ENCODE measurements at regions not wholly inside any gene's neighbourhood (a gene's known extent, or its start where the extent isn't known, plus 50 kb on each side); places are given as distances from the start of the nearest gene placed in this dataset.

DNA sequence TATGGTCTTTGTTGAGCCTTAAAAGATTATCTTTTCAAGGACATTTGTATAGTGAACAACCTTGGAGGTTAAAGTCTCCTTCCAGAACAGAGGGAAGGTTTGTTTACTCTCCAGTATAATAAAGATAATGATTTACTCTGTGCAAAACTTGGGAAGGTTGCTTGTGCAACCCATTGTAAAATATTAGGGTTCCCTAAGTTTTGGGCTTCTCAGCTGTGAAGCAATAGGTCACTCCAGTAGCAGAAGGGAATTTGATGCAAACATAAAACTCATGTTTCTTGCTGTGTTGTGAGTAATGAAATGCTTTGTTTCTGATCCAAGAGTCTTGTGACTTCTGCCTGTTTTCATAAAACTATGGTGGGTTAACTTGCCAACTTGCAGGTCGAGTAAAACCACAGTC is 177.5 kb downstream of the SUCNR1 start:
- H3K4me1 ChIP-seq (ENCODE audit: control insufficient read depth in 2 of 2, insufficient read depth in 2 of 2, low read length in 2 of 2): peaks cover 0 to 8% of the 10 kb centered on the region in 2 donors
- H3K9me3 ChIP-seq (ENCODE audit: control insufficient read depth in 2 of 2, low read length in 2 of 2): no peaks in the 10 kb centered on the region
- no peaks in the 10 kb centered on the region for H3K36me3 ChIP-seq (ENCODE audit: control insufficient read depth in 2 of 2, insufficient read depth in 2 of 2, low read length in 2 of 2)
- H3K4me3 ChIP-seq (ENCODE audit: low read length in 2 of 2): no peak overlapping the region
- no peaks in the 10 kb centered on the region for H3K27me3 ChIP-seq (ENCODE audit: control insufficient read depth in 2 of 2, insufficient read depth in 2 of 2, low read length in 2 of 2)
- no peak overlapping the region for H3K27ac ChIP-seq (ENCODE audit: low read depth in 2 of 2, low read length in 2 of 2)
- H3K9ac ChIP-seq (ENCODE audit: low read depth in 1 of 2, low read length in 2 of 2): no peak overlapping the region

DNA sequence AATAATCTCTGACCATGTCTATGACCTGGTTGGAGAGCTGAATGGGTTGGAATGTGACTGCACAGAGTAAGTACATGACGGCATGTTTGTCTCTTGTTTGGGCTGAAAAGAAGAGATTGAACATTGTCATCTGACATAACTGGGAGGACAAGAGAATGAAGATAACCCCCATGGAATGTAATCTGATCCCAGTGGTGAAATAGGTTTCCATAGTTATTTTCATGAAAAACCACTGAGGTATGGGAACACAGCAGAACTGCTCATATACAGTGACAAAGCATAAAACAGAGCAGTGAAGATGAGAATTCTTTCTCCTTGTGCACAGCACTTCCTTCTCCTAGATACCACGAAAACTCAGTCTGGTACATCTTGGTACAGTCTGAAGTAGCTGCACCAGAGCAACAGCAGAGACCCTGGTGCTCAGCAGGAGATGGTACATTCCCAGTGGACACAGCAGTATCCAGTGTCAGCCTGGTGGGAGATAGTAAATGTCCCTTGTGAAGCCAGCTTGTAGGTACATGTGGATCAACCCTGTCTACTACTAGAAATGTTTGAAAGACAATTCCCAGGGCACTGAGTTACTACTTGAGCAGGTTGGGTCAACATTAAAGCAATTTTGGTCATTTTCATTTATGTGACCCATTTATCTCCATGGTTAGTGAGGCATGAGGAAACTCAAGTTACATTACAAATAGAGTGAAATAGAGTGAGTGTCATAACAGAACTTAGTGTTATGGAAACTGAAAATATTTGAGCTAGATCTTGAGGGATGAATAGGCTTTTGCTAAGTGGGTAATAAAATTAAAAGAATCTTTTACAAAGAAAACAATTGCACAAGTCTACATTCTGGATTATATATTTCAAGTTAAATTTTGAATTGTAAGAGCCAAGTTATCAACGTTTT is 178.3 kb downstream of the SUCNR1 start:
- Histone ChIP-seq H3K27ac (ENCODE audit: low read depth in 2 of 2, low read length in 2 of 2) (peak overlapping the region in 1 of 2 donors; percentile 23), H3K36me3 (ENCODE audit: control insufficient read depth in 2 of 2, insufficient read depth in 2 of 2, low read length in 2 of 2) (no peaks in the 10 kb centered on the region)

GRCh38 chr3:152053866-152054265 is 180.4 kb downstream of the SUCNR1 start:
- Histone ChIP-seq H3K4me1 (ENCODE audit: control insufficient read depth in 2 of 2, insufficient read depth in 2 of 2, low read length in 2 of 2) (peaks cover 0 to 8% of the 10 kb centered on the region in 2 donors), H3K27ac (ENCODE audit: low read depth in 2 of 2, low read length in 2 of 2) (no peak overlapping the region), H3K9me3 (ENCODE audit: control insufficient read depth in 2 of 2, low read length in 2 of 2) (no peaks in the 10 kb centered on the region), H3K4me3 (ENCODE audit: low read length in 2 of 2) (no peak overlapping the region), H3K9ac (ENCODE audit: low read depth in 1 of 2, low read length in 2 of 2) (no peak overlapping the region), H3K27me3 (ENCODE audit: control insufficient read depth in 2 of 2, insufficient read depth in 2 of 2, low read length in 2 of 2) (no peaks in the 10 kb centered on the region), H3K36me3 (ENCODE audit: control insufficient read depth in 2 of 2, insufficient read depth in 2 of 2, low read length in 2 of 2) (no peaks in the 10 kb centered on the region)

More for the DNA sequence above, 178.3 kb downstream of the SUCNR1 start:
- Histone ChIP-seq H3K4me3 (ENCODE audit: low read length in 2 of 2) (no peak overlapping the region), H3K4me1 (ENCODE audit: control insufficient read depth in 2 of 2, insufficient read depth in 2 of 2, low read length in 2 of 2) (peaks cover 0 to 8% of the 10 kb centered on the region in 2 donors), H3K9me3 (ENCODE audit: control insufficient read depth in 2 of 2, low read length in 2 of 2) (no peaks in the 10 kb centered on the region), H3K27me3 (ENCODE audit: control insufficient read depth in 2 of 2, insufficient read depth in 2 of 2, low read length in 2 of 2) (no peaks in the 10 kb centered on the region), H3K9ac (ENCODE audit: low read depth in 1 of 2, low read length in 2 of 2) (no peak overlapping the region)

- no peak overlapping the region for H3K9ac ChIP-seq (ENCODE audit: low read depth in 1 of 2, low read length in 2 of 2)
- no peak overlapping the region for H3K4me3 ChIP-seq (ENCODE audit: low read length in 2 of 2)
- H3K4me1 ChIP-seq (ENCODE audit: control insufficient read depth in 2 of 2, insufficient read depth in 2 of 2, low read length in 2 of 2): peaks cover 0 to 8% of the 10 kb centered on the region in 2 donors
- no peaks in the 10 kb centered on the region for H3K9me3 ChIP-seq (ENCODE audit: control insufficient read depth in 2 of 2, low read length in 2 of 2)
- H3K27ac ChIP-seq (ENCODE audit: low read depth in 2 of 2, low read length in 2 of 2): no peak overlapping the region
- no peaks in the 10 kb centered on the region for H3K27me3 ChIP-seq (ENCODE audit: control insufficient read depth in 2 of 2, insufficient read depth in 2 of 2, low read length in 2 of 2)
- H3K36me3 ChIP-seq (ENCODE audit: control insufficient read depth in 2 of 2, insufficient read depth in 2 of 2, low read length in 2 of 2): no peaks in the 10 kb centered on the region
Observed at GRCh38 chr3:152054315-152054714, 180.9 kb downstream of the SUCNR1 start.

DNA sequence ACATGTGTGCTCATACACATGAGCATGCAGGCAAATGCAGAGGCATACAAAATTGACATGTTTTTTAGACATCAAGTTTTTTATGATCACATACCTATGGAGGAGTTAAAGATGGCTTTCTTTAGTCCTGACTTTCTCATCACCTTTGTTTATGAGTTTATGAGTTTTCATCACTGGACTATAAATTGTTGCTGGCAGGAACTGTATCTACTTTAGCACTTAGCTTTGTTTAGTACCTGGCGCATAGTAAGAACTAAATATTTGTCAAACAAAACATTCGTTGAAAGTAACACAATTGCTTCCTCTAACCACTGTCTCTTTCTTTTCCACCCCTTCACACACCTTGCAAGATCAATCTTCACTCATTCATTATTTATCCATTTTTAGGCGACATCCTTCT is 182.6 kb downstream of the SUCNR1 start:
- Histone ChIP-seq H3K36me3 (ENCODE audit: control insufficient read depth in 2 of 2, insufficient read depth in 2 of 2, low read length in 2 of 2) (no peaks in the 10 kb centered on the region), H3K27ac (ENCODE audit: low read depth in 2 of 2, low read length in 2 of 2) (no peak overlapping the region), H3K9ac (ENCODE audit: low read depth in 1 of 2, low read length in 2 of 2) (no peak overlapping the region), H3K27me3 (ENCODE audit: control insufficient read depth in 2 of 2, insufficient read depth in 2 of 2, low read length in 2 of 2) (no peaks in the 10 kb centered on the region), H3K9me3 (ENCODE audit: control insufficient read depth in 2 of 2, low read length in 2 of 2) (no peaks in the 10 kb centered on the region), H3K4me1 (ENCODE audit: control insufficient read depth in 2 of 2, insufficient read depth in 2 of 2, low read length in 2 of 2) (peaks cover 0 to 4% of the 10 kb centered on the region in 2 donors), H3K4me3 (ENCODE audit: low read length in 2 of 2) (no peak overlapping the region)

GRCh38 chr3:152056481-152056880 is 183.0 kb downstream of the SUCNR1 start:
- no peak overlapping the region for H3K9ac ChIP-seq (ENCODE audit: low read depth in 1 of 2, low read length in 2 of 2)
- H3K9me3 ChIP-seq (ENCODE audit: control insufficient read depth in 2 of 2, low read length in 2 of 2): no peaks in the 10 kb centered on the region
- peaks cover 0 to 4% of the 10 kb centered on the region in 2 donors for H3K4me1 ChIP-seq (ENCODE audit: control insufficient read depth in 2 of 2, insufficient read depth in 2 of 2, low read length in 2 of 2)
- H3K27me3 ChIP-seq (ENCODE audit: control insufficient read depth in 2 of 2, insufficient read depth in 2 of 2, low read length in 2 of 2): no peaks in the 10 kb centered on the region
- no peaks in the 10 kb centered on the region for H3K36me3 ChIP-seq (ENCODE audit: control insufficient read depth in 2 of 2, insufficient read depth in 2 of 2, low read length in 2 of 2)
- no peak overlapping the region for H3K4me3 ChIP-seq (ENCODE audit: low read length in 2 of 2)
- no peak overlapping the region for H3K27ac ChIP-seq (ENCODE audit: low read depth in 2 of 2, low read length in 2 of 2)

DNA sequence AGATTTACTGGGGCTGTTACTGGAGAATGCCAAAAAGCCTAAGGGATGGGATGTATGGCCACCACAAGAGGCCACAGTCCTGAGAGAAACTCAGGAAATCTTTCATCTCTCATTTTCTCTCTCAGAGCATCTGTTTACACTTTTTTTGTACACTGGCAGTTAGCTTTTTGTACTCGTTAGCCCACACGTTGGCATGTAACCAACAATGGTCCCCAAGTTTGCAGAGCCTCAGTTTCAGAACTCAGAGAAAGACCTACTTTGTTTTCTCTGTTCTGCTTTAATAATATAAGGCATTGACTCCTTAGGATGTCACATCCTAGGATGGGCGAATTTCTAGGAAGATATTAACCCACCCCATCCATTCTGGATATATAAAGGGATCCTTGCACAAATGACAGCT is 183.5 kb downstream of the SUCNR1 start:
- H3K9me3 ChIP-seq (ENCODE audit: control insufficient read depth in 2 of 2, low read length in 2 of 2): no peaks in the 10 kb centered on the region
- no peaks in the 10 kb centered on the region for H3K36me3 ChIP-seq (ENCODE audit: control insufficient read depth in 2 of 2, insufficient read depth in 2 of 2, low read length in 2 of 2)
- H3K27me3 ChIP-seq (ENCODE audit: control insufficient read depth in 2 of 2, insufficient read depth in 2 of 2, low read length in 2 of 2): no peaks in the 10 kb centered on the region
- no peaks in the 10 kb centered on the region for H3K4me1 ChIP-seq (ENCODE audit: control insufficient read depth in 2 of 2, insufficient read depth in 2 of 2, low read length in 2 of 2)
- no peak overlapping the region for H3K27ac ChIP-seq (ENCODE audit: low read depth in 2 of 2, low read length in 2 of 2)
- no peak overlapping the region for H3K9ac ChIP-seq (ENCODE audit: low read depth in 1 of 2, low read length in 2 of 2)
- no peak overlapping the region for H3K4me3 ChIP-seq (ENCODE audit: low read length in 2 of 2)

- Histone ChIP-seq H3K9me3 (ENCODE audit: control insufficient read depth in 2 of 2, low read length in 2 of 2) (no peaks in the 10 kb centered on the region), H3K27ac (ENCODE audit: low read depth in 2 of 2, low read length in 2 of 2) (no peak overlapping the region), H3K9ac (ENCODE audit: low read depth in 1 of 2, low read length in 2 of 2) (no peak overlapping the region), H3K27me3 (ENCODE audit: control insufficient read depth in 2 of 2, insufficient read depth in 2 of 2, low read length in 2 of 2) (no peaks in the 10 kb centered on the region), H3K4me3 (ENCODE audit: low read length in 2 of 2) (no peak overlapping the region), H3K4me1 (ENCODE audit: control insufficient read depth in 2 of 2, insufficient read depth in 2 of 2, low read length in 2 of 2) (no peaks in the 10 kb centered on the region), H3K36me3 (ENCODE audit: control insufficient read depth in 2 of 2, insufficient read depth in 2 of 2, low read length in 2 of 2) (no peaks in the 10 kb centered on the region)
Observed at GRCh38 chr3:152058856-152059255, 185.4 kb downstream of the SUCNR1 start.

DNA sequence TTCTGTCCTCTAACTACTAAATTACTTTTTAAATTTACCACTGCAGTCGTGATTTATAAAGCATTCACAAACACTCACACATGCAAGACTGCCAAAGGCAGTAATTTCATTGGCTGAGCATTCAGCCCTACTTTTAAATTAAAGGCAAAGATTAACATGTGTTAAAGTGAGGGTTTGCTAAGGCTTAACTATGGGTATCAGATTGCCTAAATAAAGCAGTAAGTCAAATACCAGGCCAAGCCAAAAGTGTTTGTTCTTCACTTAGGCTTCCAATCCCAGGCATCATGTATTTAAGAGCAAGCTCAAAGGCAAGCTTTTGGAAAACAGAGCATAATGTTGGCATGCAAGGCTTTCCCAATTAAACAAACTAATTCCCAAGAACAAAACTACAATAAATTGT is 187.3 kb downstream of the SUCNR1 start:
- no peaks in the 10 kb centered on the region for H3K27me3 ChIP-seq (ENCODE audit: control insufficient read depth in 2 of 2, insufficient read depth in 2 of 2, low read length in 2 of 2)
- no peak overlapping the region for H3K9ac ChIP-seq (ENCODE audit: low read depth in 1 of 2, low read length in 2 of 2)
- no peak overlapping the region for H3K27ac ChIP-seq (ENCODE audit: low read depth in 2 of 2, low read length in 2 of 2)
- no peaks in the 10 kb centered on the region for H3K4me1 ChIP-seq (ENCODE audit: control insufficient read depth in 2 of 2, insufficient read depth in 2 of 2, low read length in 2 of 2)
- no peak overlapping the region for H3K4me3 ChIP-seq (ENCODE audit: low read length in 2 of 2)
- no peaks in the 10 kb centered on the region for H3K36me3 ChIP-seq (ENCODE audit: control insufficient read depth in 2 of 2, insufficient read depth in 2 of 2, low read length in 2 of 2)
- H3K9me3 ChIP-seq (ENCODE audit: control insufficient read depth in 2 of 2, low read length in 2 of 2): no peaks in the 10 kb centered on the region

- H3K27ac ChIP-seq (ENCODE audit: low read depth in 2 of 2, low read length in 2 of 2): no peak overlapping the region
- no peaks in the 10 kb centered on the region for H3K4me1 ChIP-seq (ENCODE audit: control insufficient read depth in 2 of 2, insufficient read depth in 2 of 2, low read length in 2 of 2)
- H3K9ac ChIP-seq (ENCODE audit: low read depth in 1 of 2, low read length in 2 of 2): no peak overlapping the region
- no peaks in the 10 kb centered on the region for H3K9me3 ChIP-seq (ENCODE audit: control insufficient read depth in 2 of 2, low read length in 2 of 2)
- no peaks in the 10 kb centered on the region for H3K27me3 ChIP-seq (ENCODE audit: control insufficient read depth in 2 of 2, insufficient read depth in 2 of 2, low read length in 2 of 2)
- H3K4me3 ChIP-seq (ENCODE audit: low read length in 2 of 2): no peak overlapping the region
- no peaks in the 10 kb centered on the region for H3K36me3 ChIP-seq (ENCODE audit: control insufficient read depth in 2 of 2, insufficient read depth in 2 of 2, low read length in 2 of 2)
Observed at GRCh38 chr3:152061296-152061695, 187.9 kb downstream of the SUCNR1 start.
